Kidney (tissue), 13 donors: ENCODE measurements at regions not wholly inside any gene's neighbourhood (a gene's known extent, or its start where the extent isn't known, plus 50 kb on each side); places are given as distances from the start of the nearest gene placed in this dataset.

ENCODE experiments used
- DNase-seq, 5 donors: peaks; one replicate each; pipeline ENCODE4 v3.0.0-alpha.2; 2013 to 2020
- FAIRE-seq: peaks from 2 replicates; lab custom pipeline; 2012; peaks lifted over from hg19 to GRCh38; lab: Jason Lieb, UNC
- H3K27ac ChIP-seq, 2 donors: one replicate each; pipeline ENCODE4 v1.7.0; 2013; ENCODE audit warnings: low read depth in 2 of 2, low read length in 2 of 2, inconsistent platforms in 1 of 2
- H3K27me3 ChIP-seq: one replicate; pipeline ENCODE4 v1.7.1; 2013; ENCODE audit warnings: low read length, inconsistent platforms; ENCODE audit not compliant: control insufficient read depth, insufficient read depth
- H3K36me3 ChIP-seq, 3 donors: one replicate each; pipeline versions ENCODE4 v1.7.0 to v1.7.1; 2013; ENCODE audit warnings: low read length in 3 of 3, control low read depth in 1 of 3, inconsistent platforms in 1 of 3; ENCODE audit not compliant: insufficient read depth in 3 of 3, control insufficient read depth in 2 of 3
- H3K4me1 ChIP-seq, 3 donors: one replicate each; pipeline versions ENCODE4 v1.7.0 to v1.7.1; 2013; ENCODE audit warnings: low read length in 3 of 3, inconsistent platforms in 1 of 3, low read depth in 1 of 3; ENCODE audit not compliant: control insufficient read depth in 2 of 3, insufficient read depth in 2 of 3
- H3K4me3 ChIP-seq, 3 donors: one replicate each; pipeline versions ENCODE4 v1.7.0 to v1.8.1; 2013; ENCODE audit warnings: low read length in 3 of 3, control low read depth in 1 of 3, inconsistent platforms in 1 of 3
- H3K9ac ChIP-seq, 3 donors: one replicate each; pipeline versions ENCODE4 v1.7.0 to v1.7.1; 2013; ENCODE audit warnings: low read length in 3 of 3, control low read depth in 1 of 3, inconsistent platforms in 1 of 3
- H3K9me3 ChIP-seq, 3 donors: one replicate each; pipeline versions ENCODE4 v1.7.0 to v1.7.1; 2013; ENCODE audit warnings: low read length in 3 of 3, control low read depth in 1 of 3, inconsistent platforms in 1 of 3; ENCODE audit not compliant: control insufficient read depth in 2 of 3, insufficient read depth in 1 of 3
- CTCF ChIP-seq: IDR thresholded peaks from 3 replicates; pipeline ENCODE4 v1.5.1; 2012; ENCODE audit warnings: mild to moderate bottlenecking, moderate library complexity, borderline replicate concordance; ENCODE audit not compliant: insufficient read depth; ENCODE audit errors: extremely low read depth
- intact Hi-C: fragments of 100-400 bp; cut with DNase I; formaldehyde crosslinking; loops from one replicate; pipeline ENCODE4 v1.11.1; 2022
- donor health status: control.
- donor health status: control.
- donor health status: control.
- donor health status: control.
- donor health status: control.
- donor health status: DM: yes; HTN: yes; CAD: no.
- donor health status: Normal renal cell carcinoma (clear cell type).

GRCh38 chr15:31776039-31776438 is 254.3 kb upstream of the CHRNA7 start:
- H3K27ac ChIP-seq: no peak overlapping the region
- no peaks in the 10 kb centered on the region for H3K36me3 ChIP-seq
- no peak for TF ChIP-seq CTCF
- no peak for DNase-seq
- H3K4me1 ChIP-seq: no peaks in the 10 kb centered on the region
- no peak overlapping the region for H3K9ac ChIP-seq
- no peaks in the 10 kb centered on the region for H3K27me3 ChIP-seq
- no peak overlapping the region for H3K4me3 ChIP-seq
- intact Hi-C loops: no loop called here
- H3K9me3 ChIP-seq: no peaks in the 10 kb centered on the region
- no peak for FAIRE-seq

GRCh38 chr15:31781261-31781660 is 249.1 kb upstream of the CHRNA7 start:
- H3K4me3 ChIP-seq: no peak overlapping the region
- DNase-seq (no peak), FAIRE-seq (no peak)
- no peaks in the 10 kb centered on the region for H3K36me3 ChIP-seq
- no peaks in the 10 kb centered on the region for H3K9me3 ChIP-seq
- no peak overlapping the region for H3K27ac ChIP-seq
- no peak overlapping the region for H3K9ac ChIP-seq
- H3K27me3 ChIP-seq: no peaks in the 10 kb centered on the region
- intact Hi-C loops: no loop called here
- H3K4me1 ChIP-seq: no peaks in the 10 kb centered on the region
- no peak for TF ChIP-seq CTCF

GRCh38 chr15:31782016-31782783 is 248.1 kb upstream of the CHRNA7 start:
- FAIRE-seq (no peak), DNase-seq (no peak)
- H3K27me3 ChIP-seq: no peaks in the 10 kb centered on the region
- H3K4me1 ChIP-seq: no peaks in the 10 kb centered on the region
- no peak overlapping the region for H3K27ac ChIP-seq
- H3K4me3 ChIP-seq: no peak overlapping the region
- intact Hi-C loops: no loop called here
- no peaks in the 10 kb centered on the region for H3K36me3 ChIP-seq
- no peaks in the 10 kb centered on the region for H3K9me3 ChIP-seq
- no peak for TF ChIP-seq CTCF
- no peak overlapping the region for H3K9ac ChIP-seq

- intact Hi-C loops: no loop called here
- H3K9me3 ChIP-seq: no peaks in the 10 kb centered on the region
- no peak for TF ChIP-seq CTCF
Observed at GRCh38 chr15:31782951-31783350, 247.4 kb upstream of the CHRNA7 start.

More at GRCh38 chr15:31782951-31783350, 247.4 kb upstream of the CHRNA7 start:
- Histone ChIP-seq H3K4me1 (no peaks in the 10 kb centered on the region), H3K9ac (no peak overlapping the region), H3K27ac (no peak overlapping the region), H3K4me3 (no peak overlapping the region), H3K36me3 (no peaks in the 10 kb centered on the region), H3K27me3 (no peaks in the 10 kb centered on the region)
- FAIRE-seq: no peak
- DNase-seq: no peak
